ENCODE measurements at regions not wholly inside any gene's neighbourhood (a gene's known extent, or its start where the extent isn't known, plus 50 kb on each side); places are given as distances from the start of the nearest gene placed in this dataset.

DNA sequence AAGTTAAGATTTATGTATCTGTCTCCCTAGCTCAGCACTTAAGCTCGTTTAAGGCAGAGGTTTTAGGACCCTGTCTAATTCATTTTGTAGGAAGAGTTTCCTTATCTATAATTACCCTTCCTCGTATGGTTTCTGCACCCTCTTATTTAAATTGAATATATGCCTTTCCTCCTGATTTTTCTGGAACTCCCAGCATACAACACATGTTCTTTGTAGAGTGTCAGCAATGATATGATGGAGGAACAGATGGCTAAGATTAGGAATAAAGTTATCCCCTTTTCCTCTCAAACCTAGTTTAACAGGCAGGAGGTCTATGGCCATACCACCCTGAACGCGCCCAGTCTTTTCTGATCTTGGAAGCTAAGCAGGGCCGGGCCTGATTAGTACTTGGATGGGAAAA is 359.5 kb downstream of the PCDH17 start:
- Histone ChIP-seq H3K27me3 (no peaks in the 10 kb centered on the region), H3K9me3 (no peaks in the 10 kb centered on the region), H3K4me3 (ENCODE audit: low read depth, low read length) (no peak overlapping the region), H3K4me1 (peaks cover 4% of the 10 kb centered on the region; the same call in 1 of the 2 replicates), H3K36me3 (no peaks in the 10 kb centered on the region)
- TF ChIP-seq, protein P1, sequence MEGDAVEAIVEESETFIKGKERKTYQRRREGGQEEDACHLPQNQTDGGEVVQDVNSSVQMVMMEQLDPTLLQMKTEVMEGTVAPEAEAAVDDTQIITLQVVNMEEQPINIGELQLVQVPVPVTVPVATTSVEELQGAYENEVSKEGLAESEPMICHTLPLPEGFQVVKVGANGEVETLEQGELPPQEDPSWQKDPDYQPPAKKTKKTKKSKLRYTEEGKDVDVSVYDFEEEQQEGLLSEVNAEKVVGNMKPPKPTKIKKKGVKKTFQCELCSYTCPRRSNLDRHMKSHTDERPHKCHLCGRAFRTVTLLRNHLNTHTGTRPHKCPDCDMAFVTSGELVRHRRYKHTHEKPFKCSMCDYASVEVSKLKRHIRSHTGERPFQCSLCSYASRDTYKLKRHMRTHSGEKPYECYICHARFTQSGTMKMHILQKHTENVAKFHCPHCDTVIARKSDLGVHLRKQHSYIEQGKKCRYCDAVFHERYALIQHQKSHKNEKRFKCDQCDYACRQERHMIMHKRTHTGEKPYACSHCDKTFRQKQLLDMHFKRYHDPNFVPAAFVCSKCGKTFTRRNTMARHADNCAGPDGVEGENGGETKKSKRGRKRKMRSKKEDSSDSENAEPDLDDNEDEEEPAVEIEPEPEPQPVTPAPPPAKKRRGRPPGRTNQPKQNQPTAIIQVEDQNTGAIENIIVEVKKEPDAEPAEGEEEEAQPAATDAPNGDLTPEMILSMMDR (IDR thresholded peaks at IDR 0.05; ENCODE audit: low read depth, low read length) = no peak
- DNase-seq = peak; percentile 19

DNA sequence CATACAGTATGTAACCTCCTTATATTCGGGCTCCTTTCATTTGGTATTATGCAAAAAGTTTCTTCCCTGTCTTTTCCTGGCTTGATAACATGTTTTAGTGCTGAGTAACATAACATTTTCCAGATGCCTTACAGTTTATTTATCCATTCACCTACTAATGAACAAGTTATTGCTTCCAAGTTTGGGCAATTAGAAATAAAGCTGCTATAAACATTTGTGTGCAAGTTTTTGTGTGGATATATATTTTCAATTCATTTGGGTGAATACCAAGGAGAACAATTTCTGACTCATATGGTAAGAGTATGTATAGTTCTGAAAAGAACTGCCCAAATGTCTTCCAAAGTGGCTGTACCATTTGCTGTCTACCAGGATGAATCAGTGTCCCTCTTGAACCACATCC is 360.9 kb downstream of the PCDH17 start:
- Histone ChIP-seq H3K4me3 (ENCODE audit: low read depth, low read length) (no peak overlapping the region), H3K4me1 (peaks cover 7% of the 10 kb centered on the region; the same call in 1 of the 2 replicates), H3K36me3 (no peaks in the 10 kb centered on the region), H3K27me3 (no peaks in the 10 kb centered on the region), H3K9me3 (no peaks in the 10 kb centered on the region)
- no peak for DNase-seq
- TF ChIP-seq, protein P1 (IDR thresholded peaks at IDR 0.05; ENCODE audit: low read depth, low read length) = no peak

DNA sequence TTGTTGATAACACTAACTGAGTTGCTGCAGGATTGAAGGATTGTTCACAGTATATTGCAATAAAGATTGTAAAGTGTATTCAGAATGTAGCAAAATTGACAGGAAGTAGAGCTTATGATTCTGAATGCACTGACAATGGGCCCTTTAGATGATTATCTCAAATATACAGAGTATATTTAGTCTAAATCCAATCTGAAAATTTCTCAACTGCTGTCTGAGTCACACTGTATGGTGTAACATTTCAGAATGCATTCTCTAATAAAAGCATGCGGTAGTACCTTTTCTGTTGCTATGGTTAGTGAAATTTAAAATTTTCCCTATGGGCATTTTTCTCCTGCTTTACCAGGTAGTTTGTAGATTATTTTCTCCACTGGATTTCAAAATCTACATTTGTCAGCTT is 365.2 kb downstream of the PCDH17 start:
- H3K36me3 ChIP-seq = no peaks in the 10 kb centered on the region
- TF ChIP-seq, protein P1 (IDR thresholded peaks at IDR 0.05; ENCODE audit: low read depth, low read length) = no peak

DNA sequence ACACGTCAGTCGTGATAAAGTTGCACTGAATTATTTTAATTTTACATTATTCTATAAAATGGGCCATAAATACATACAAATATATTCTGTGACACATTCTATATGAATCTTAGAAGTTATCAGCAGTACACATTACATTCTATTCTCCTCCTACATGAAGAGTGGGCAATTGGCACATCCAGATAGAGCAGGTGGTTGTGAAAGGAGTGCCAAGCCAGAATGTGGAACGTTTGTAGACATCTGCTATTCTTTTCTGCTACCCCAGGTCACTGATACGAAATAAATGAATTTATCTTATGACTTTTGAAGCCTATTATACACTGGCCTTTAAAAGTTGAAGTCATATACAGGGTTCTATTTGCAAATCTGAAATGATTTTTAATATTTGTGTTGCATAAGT is 373.2 kb downstream of the PCDH17 start:
- Histone ChIP-seq H3K27me3 (no peaks in the 10 kb centered on the region), H3K4me3 (ENCODE audit: low read depth, low read length) (no peak overlapping the region), H3K4me1 (no peaks in the 10 kb centered on the region), H3K9me3 (no peaks in the 10 kb centered on the region), H3K36me3 (no peaks in the 10 kb centered on the region)
- TF ChIP-seq, protein P1 (IDR thresholded peaks at IDR 0.05; ENCODE audit: low read depth, low read length) = no peak
- no peak for DNase-seq

More for the DNA sequence above, 365.2 kb downstream of the PCDH17 start:
- Histone ChIP-seq H3K4me3 (ENCODE audit: low read depth, low read length) (no peak overlapping the region), H3K27me3 (no peaks in the 10 kb centered on the region), H3K9me3 (no peaks in the 10 kb centered on the region), H3K4me1 (0 out of 2 replicates have a peak, but pooled peaks cover 3% of the 10 kb centered on the region)
- no peak for DNase-seq

DNA sequence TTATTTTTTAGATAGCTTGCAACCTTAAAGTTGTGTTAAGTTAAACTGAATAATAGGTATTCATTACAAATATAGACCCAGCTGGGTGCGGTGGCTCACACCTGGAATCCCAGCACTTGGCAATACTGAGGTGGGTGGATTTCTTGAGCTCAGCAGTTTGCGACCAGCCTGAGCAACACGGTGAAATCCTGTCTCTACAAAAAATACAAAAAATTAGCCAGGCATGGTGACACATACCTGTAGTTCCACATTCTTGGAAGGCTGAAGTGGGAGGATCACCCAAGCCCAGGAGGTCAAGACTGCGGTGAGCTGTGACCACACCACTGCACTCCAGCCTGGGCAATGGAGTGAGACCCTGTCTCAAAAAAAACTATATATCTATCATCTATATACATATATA is 386.5 kb downstream of the PCDH17 start:
- no peaks in the 10 kb centered on the region for H3K27me3 ChIP-seq
- H3K4me3 ChIP-seq (ENCODE audit: low read depth, low read length) = no peak overlapping the region
- DNase-seq = no peak
- H3K9me3 ChIP-seq = no peaks in the 10 kb centered on the region
- no peaks in the 10 kb centered on the region for H3K4me1 ChIP-seq
- TF ChIP-seq, protein P1 (IDR thresholded peaks at IDR 0.05; ENCODE audit: low read depth, low read length) = no peak
- no peaks in the 10 kb centered on the region for H3K36me3 ChIP-seq

DNA sequence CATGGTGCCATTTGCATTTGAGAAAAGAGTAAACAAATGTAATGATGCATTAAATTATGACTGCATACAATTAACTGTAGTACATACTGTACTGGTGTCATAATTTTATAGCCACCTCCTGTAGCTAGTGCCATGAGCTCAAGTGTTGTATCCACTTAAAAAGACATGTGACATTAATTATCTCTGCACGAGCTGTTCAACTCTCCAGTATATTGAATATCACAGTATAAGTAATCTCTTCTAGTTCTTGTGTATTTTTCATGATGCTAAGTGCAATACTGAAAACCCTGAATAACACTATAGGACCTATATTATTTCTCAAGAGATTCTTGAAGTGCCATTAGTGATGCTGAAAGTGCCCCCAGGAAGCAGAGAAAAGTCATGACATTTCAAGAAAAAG is 387.3 kb downstream of the PCDH17 start:
- no peaks in the 10 kb centered on the region for H3K4me1 ChIP-seq

More for the DNA sequence above, 387.3 kb downstream of the PCDH17 start:
- no peak for DNase-seq
- Histone ChIP-seq H3K36me3 (no peaks in the 10 kb centered on the region), H3K9me3 (no peaks in the 10 kb centered on the region), H3K4me3 (ENCODE audit: low read depth, low read length) (no peak overlapping the region), H3K27me3 (no peaks in the 10 kb centered on the region)
- TF ChIP-seq, protein P1 (IDR thresholded peaks at IDR 0.05; ENCODE audit: low read depth, low read length) = no peak

Measured in BE2C (cell line).